ENCODE measurements at regions not wholly inside any gene's neighbourhood (a gene's known extent, or its start where the extent isn't known, plus 50 kb on each side); places are given as distances from the start of the nearest gene placed in this dataset.
A peak's percentile ranks its signal among the peaks of the same experiment; 100 is the strongest.

DNA sequence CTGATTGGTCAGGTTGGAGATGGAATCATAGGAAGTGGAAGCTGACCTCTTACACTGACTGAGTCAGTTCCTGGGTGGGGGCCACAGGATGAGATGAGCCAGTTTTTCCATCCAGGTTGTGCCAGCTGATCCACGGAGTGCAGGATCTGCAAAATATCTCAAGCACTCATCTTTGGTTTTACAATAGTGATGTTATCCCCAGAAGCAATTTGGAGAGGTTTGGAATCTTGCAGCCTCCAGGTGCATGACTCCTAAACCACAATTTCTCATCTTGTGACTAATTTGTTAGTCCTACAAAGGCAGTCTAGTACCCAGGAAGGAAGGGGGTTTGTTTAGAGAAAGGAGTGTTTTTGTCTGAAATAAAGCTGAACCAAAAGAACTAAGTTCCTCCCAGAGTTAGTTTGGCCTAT, 212.8 kb downstream of the SLITRK6 start:
- no peaks in the 10 kb centered on the region for H3K9me2 ChIP-seq (replicated peaks; ENCODE audit: low read length)
- peaks cover 49% of the 10 kb centered on the region for H3K4me1 ChIP-seq (ENCODE audit: insufficient read depth, low read length)
- H2AFZ ChIP-seq (ENCODE audit: low read length), result no peak overlapping the region
- H3K9ac ChIP-seq (ENCODE audit: low read length), result peak overlapping the region; percentile 66
- ChIA-PET POLR2A (ENCODE audit: unreplicated experiment) (interaction anchor here (0.7 to 1.0 kb wide), 2 partner anchors 123 to 220 kb away, joined by 4 to 10 read pairs; no protein-coding TSS in a partner anchor), CTCF (interaction anchor here (0.7 to 0.8 kb wide), 2 partner anchors 115 to 220 kb away, joined by 3 read pairs; no protein-coding TSS in a partner anchor)
- H3K4me3 ChIP-seq (ENCODE audit: low read length), result no peak overlapping the region
- no peak for TF ChIP-seq EZH2phosphoT487 (IDR thresholded peaks at IDR 0.05; ENCODE audit: borderline replicate concordance, low read length)
- no peak for TF ChIP-seq CTCF (conservative IDR thresholded peaks at IDR 0.05; ENCODE audit: low read depth, low read length)
- TF ChIP-seq EZH2 (IDR thresholded peaks at IDR 0.05; ENCODE audit: low read length, unreplicated experiment), result no peak
- DNase-seq, result peak; percentile 97
- peak overlapping the region; percentile 51 for H3K4me2 ChIP-seq (ENCODE audit: low read length)
- peak; percentile 72 for ATAC-seq
- H3K27me3 ChIP-seq (ENCODE audit: low read length), result no peaks in the 10 kb centered on the region
- H3K36me3 ChIP-seq (ENCODE audit: low read depth, low read length), result peaks cover 12% of the 10 kb centered on the region; the same call in 1 of the 2 replicates
- no peaks in the 10 kb centered on the region for H3K79me2 ChIP-seq (ENCODE audit: low read length)
- no peaks in the 10 kb centered on the region for H4K20me1 ChIP-seq (ENCODE audit: low read length)
- no TSS peak for BruUV-seq (replicated peaks)
- peak overlapping the region; percentile 97 for H3K27ac ChIP-seq (ENCODE audit: low read length)
- peaks cover 13% of the 10 kb centered on the region for H3F3A ChIP-seq (ENCODE audit: low read length, unreplicated experiment)
- intact Hi-C loops (cut with micrococcal nuclease), result loop anchor here (1.0 to 2.0 kb wide), 4 partner anchors 58 to 213 kb away; partner anchors contain the start of gene SLITRK6
- peaks cover 10% of the 10 kb centered on the region; the same call in 1 of the 2 replicates for H3K9me3 ChIP-seq (ENCODE audit: low read length)

DNA sequence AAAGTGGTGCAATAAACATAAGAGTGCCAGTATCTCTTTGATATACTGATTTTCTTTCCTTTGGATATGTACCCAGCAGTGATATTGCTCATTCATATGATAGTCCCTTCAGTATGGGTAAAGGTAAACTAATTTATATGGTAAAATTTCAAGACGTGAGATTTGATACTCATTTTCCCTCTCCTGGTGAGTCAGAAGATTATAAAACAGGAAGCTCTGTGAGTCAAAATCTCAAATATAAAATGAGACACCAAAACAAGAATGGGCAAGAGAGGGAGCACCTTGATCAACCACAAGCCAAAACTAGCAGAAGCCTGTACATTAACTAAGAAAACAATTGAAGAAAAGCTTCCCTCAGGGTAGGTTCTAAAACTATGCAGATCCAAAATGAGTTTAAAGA, 216.3 kb downstream of the SLITRK6 start:
- Histone ChIP-seq H3K27me3 (ENCODE audit: low read length) (no peaks in the 10 kb centered on the region), H3K4me3 (ENCODE audit: low read length) (no peak overlapping the region), H3K36me3 (ENCODE audit: low read depth, low read length) (peaks cover 12% of the 10 kb centered on the region; the same call in 1 of the 2 replicates), H2AFZ (ENCODE audit: low read length) (no peak overlapping the region), H3K9me2 (replicated peaks; ENCODE audit: low read length) (no peaks in the 10 kb centered on the region), H3K9ac (ENCODE audit: low read length) (no peak overlapping the region; the same call in 1 of the 2 replicates), H3K4me2 (ENCODE audit: low read length) (peak overlapping the region; percentile 60), H3K79me2 (ENCODE audit: low read length) (no peaks in the 10 kb centered on the region), H3F3A (ENCODE audit: low read length, unreplicated experiment) (peaks cover 13% of the 10 kb centered on the region), H3K4me1 (ENCODE audit: insufficient read depth, low read length) (peaks cover 29% of the 10 kb centered on the region), H3K9me3 (ENCODE audit: low read length) (peaks cover 10% of the 10 kb centered on the region; the same call in 1 of the 2 replicates), H4K20me1 (ENCODE audit: low read length) (no peaks in the 10 kb centered on the region), H3K27ac (ENCODE audit: low read length) (peak overlapping the region; percentile 91)
- ATAC-seq (peak; percentile 65), DNase-seq (peak; percentile 87)
- BruUV-seq (replicated peaks), result no TSS peak
- CTCF ChIA-PET, result interaction anchor here (0.6 to 0.8 kb wide), 3 partner anchors 82 to 216 kb away, joined by 3 to 5 read pairs (median 3); partner anchors contain the start of gene SLITRK6
- TF ChIP-seq EZH2phosphoT487 (IDR thresholded peaks at IDR 0.05; ENCODE audit: borderline replicate concordance, low read length) (no peak), EZH2 (IDR thresholded peaks at IDR 0.05; ENCODE audit: low read length, unreplicated experiment) (no peak), CTCF (conservative IDR thresholded peaks at IDR 0.05; ENCODE audit: low read depth, low read length) (peak; percentile 31; the same call in 1 of the 2 replicates)
- POLR2A ChIA-PET (ENCODE audit: unreplicated experiment), result interaction anchor here (0.6 kb wide), 1 partner anchor 215 kb away, joined by 3 read pairs; no protein-coding TSS in a partner anchor
- intact Hi-C loops (cut with micrococcal nuclease), result loop anchor here (5.0 kb wide), 3 partner anchors 206 to 666 kb away; no protein-coding TSS in a partner anchor

- POLR2A ChIA-PET (ENCODE audit: unreplicated experiment), result no interaction called here
- BruUV-seq (replicated peaks), result no TSS peak
These were observed 224.1 kb downstream of the SLITRK6 start for GRCh38 chr13:85575110-85575509.

More at GRCh38 chr13:85575110-85575509, 224.1 kb downstream of the SLITRK6 start:
- Histone ChIP-seq H3K4me1 (ENCODE audit: insufficient read depth, low read length) (no peaks in the 10 kb centered on the region), H3F3A (ENCODE audit: low read length, unreplicated experiment) (no peaks in the 10 kb centered on the region), H3K27ac (ENCODE audit: low read length) (no peak overlapping the region), H3K9ac (ENCODE audit: low read length) (no peak overlapping the region), H3K79me2 (ENCODE audit: low read length) (no peaks in the 10 kb centered on the region), H2AFZ (ENCODE audit: low read length) (no peak overlapping the region), H3K27me3 (ENCODE audit: low read length) (no peaks in the 10 kb centered on the region), H3K9me3 (ENCODE audit: low read length) (no peaks in the 10 kb centered on the region), H3K36me3 (ENCODE audit: low read depth, low read length) (no peaks in the 10 kb centered on the region), H3K9me2 (replicated peaks; ENCODE audit: low read length) (no peaks in the 10 kb centered on the region), H3K4me3 (ENCODE audit: low read length) (no peak overlapping the region), H3K4me2 (ENCODE audit: low read length) (no peak overlapping the region), H4K20me1 (ENCODE audit: low read length) (no peaks in the 10 kb centered on the region)
- DNase-seq, result no peak
- intact Hi-C loops (cut with micrococcal nuclease), result no loop called here
- CTCF ChIA-PET, result no interaction called here
- TF ChIP-seq CTCF (conservative IDR thresholded peaks at IDR 0.05; ENCODE audit: low read depth, low read length) (no peak), EZH2phosphoT487 (IDR thresholded peaks at IDR 0.05; ENCODE audit: borderline replicate concordance, low read length) (no peak), EZH2 (IDR thresholded peaks at IDR 0.05; ENCODE audit: low read length, unreplicated experiment) (no peak)
- ATAC-seq, result no peak
